BLaER1 treated with 17β-estradiol and CSF1 and Interleukin-3, amounts not matched to agents 10 nM and 100 nM (cell line): ENCODE measurements at regions not wholly inside any gene's neighbourhood (a gene's known extent, or its start where the extent isn't known, plus 50 kb on each side); places are given as distances from the start of the nearest gene placed in this dataset.
A peak's percentile ranks its signal among the peaks of the same experiment; 100 is the strongest.
"Not testable (repeated sequence)": the region's sequence is repeated elsewhere in the genome, so short reads cannot be mapped to it uniquely, and the experiment has no call there.

Experiments used
- H3K27ac ChIP-seq, 11 experiments: shearing (Covaris generic); formaldehyde crosslinking; 2 replicates each; pipeline ENCODE4 v1.8.1; 2022
- H3K27me3 ChIP-seq, 11 experiments: shearing (Covaris generic); formaldehyde crosslinking; 2 replicates each; pipeline ENCODE4 v1.8.1; 2022
- H3K36me3 ChIP-seq, 11 experiments: shearing (Covaris generic); formaldehyde crosslinking; 2 replicates each; pipeline ENCODE4 v1.8.1; 2022
- H3K4me1 ChIP-seq, 10 experiments: shearing (Covaris generic); formaldehyde crosslinking; 2 replicates each; pipeline ENCODE4 v1.8.1; 2022
- H3K4me2 ChIP-seq, 11 experiments: shearing (Covaris generic); formaldehyde crosslinking; 2 replicates each; pipeline ENCODE4 v1.8.1; 2022
- H3K4me3 ChIP-seq, 10 experiments: shearing (Covaris generic); formaldehyde crosslinking; 2 replicates each; pipeline ENCODE4 v1.8.1; 2022
- H3K9ac ChIP-seq, 11 experiments: shearing (Covaris generic); formaldehyde crosslinking; 2 replicates each; pipeline ENCODE4 v1.8.1; 2022
- H3K9me3 ChIP-seq, 11 experiments: shearing (Covaris generic); formaldehyde crosslinking; replicated peaks in 1 of 11; 2 replicates each; pipeline ENCODE4 v1.8.1; 2022
- H4K20me1 ChIP-seq, 11 experiments: shearing (Covaris generic); formaldehyde crosslinking; 2 replicates each; pipeline ENCODE4 v1.8.1; 2022
- Cebpa-rat ChIP-seq, 11 experiments: shearing (Covaris generic); IDR thresholded peaks; 2 replicates each; pipeline ENCODE4 v1.8.1; 2022

GRCh38 chr1:29591601-29592260 lies 355.4 kb downstream of the PTPRU start:
- no peaks in the 10 kb centered on the region; a peak in 1 of 22 replicates for H3K27me3 ChIP-seq
- no peak overlapping the region for H3K27ac ChIP-seq
- no peak for TF ChIP-seq Cebpa-rat (IDR thresholded peaks at IDR 0.05)
- peak overlapping the region; percentile 9 to 73 (median 42); a peak in 19 of 22 replicates for H3K4me2 ChIP-seq
- no peak overlapping the region for H3K4me3 ChIP-seq
- peaks cover 0 to 19% (median 0%) of the 10 kb centered on the region in 11 experiments; a peak in 4 of 22 replicates for H4K20me1 ChIP-seq
- H3K9me3 ChIP-seq = peaks cover 0 to 5% (median 0%) of the 10 kb centered on the region in 11 experiments; a peak in 2 of 22 replicates
- no peaks in the 10 kb centered on the region for H3K36me3 ChIP-seq
- H3K9ac ChIP-seq = no peak overlapping the region
- H3K4me1 ChIP-seq = peaks cover 16 to 31% (median 21%) of the 10 kb centered on the region in 10 experiments

GRCh38 chr1:29590583-29591565 lies 354.6 kb downstream of the PTPRU start:
- no peak overlapping the region for H3K9ac ChIP-seq
- TF ChIP-seq Cebpa-rat (IDR thresholded peaks at IDR 0.05) = no peak
- no peaks in the 10 kb centered on the region; a peak in 1 of 22 replicates for H3K27me3 ChIP-seq
- H3K4me1 ChIP-seq = peaks cover 16 to 31% (median 22%) of the 10 kb centered on the region in 10 experiments
- peak overlapping the region; percentile 7 to 73 (median 42); a peak in 20 of 22 replicates for H3K4me2 ChIP-seq
- H3K36me3 ChIP-seq = no peaks in the 10 kb centered on the region
- peaks cover 0 to 19% (median 0%) of the 10 kb centered on the region in 11 experiments; a peak in 4 of 22 replicates for H4K20me1 ChIP-seq
- no peak overlapping the region for H3K4me3 ChIP-seq
- peaks cover 0 to 11% (median 0%) of the 10 kb centered on the region in 11 experiments; a peak in 4 of 22 replicates for H3K9me3 ChIP-seq
- H3K27ac ChIP-seq = no peak overlapping the region

GRCh38 chr1:29589716-29590115 lies 353.4 kb downstream of the PTPRU start:
- H3K4me3 ChIP-seq, H3K4me2 ChIP-seq, H3K27ac ChIP-seq, H3K27me3 ChIP-seq, H3K36me3 ChIP-seq, H3K9ac ChIP-seq: not testable (repeated sequence)
- Histone ChIP-seq H4K20me1 (peaks cover 0 to 19% (median 0%) of the 10 kb centered on the region in 11 experiments; a peak in 4 of 22 replicates), H3K9me3 (peaks cover 0 to 11% (median 0%) of the 10 kb centered on the region in 11 experiments; a peak in 4 of 22 replicates), H3K4me1 (peaks cover 16 to 31% (median 22%) of the 10 kb centered on the region in 10 experiments)

GRCh38 chr1:29586991-29587745 lies 350.8 kb downstream of the PTPRU start:
- Histone ChIP-seq H3K4me2 (no peak overlapping the region), H3K4me1 (peaks cover 16 to 24% (median 19%) of the 10 kb centered on the region in 10 experiments), H3K36me3 (no peaks in the 10 kb centered on the region), H3K27ac (no peak overlapping the region), H3K4me3 (no peak overlapping the region), H3K9ac (no peak overlapping the region), H3K9me3 (peaks cover 0 to 11% (median 0%) of the 10 kb centered on the region in 11 experiments; a peak in 4 of 22 replicates), H3K27me3 (no peaks in the 10 kb centered on the region; a peak in 1 of 22 replicates), H4K20me1 (peaks cover 0 to 6% (median 0%) of the 10 kb centered on the region in 11 experiments; a peak in 3 of 22 replicates)
- TF ChIP-seq Cebpa-rat (IDR thresholded peaks at IDR 0.05) = no peak

- no peaks in the 10 kb centered on the region for H4K20me1 ChIP-seq
- no peak overlapping the region for H3K4me3 ChIP-seq
- peaks cover 0 to 11% (median 0%) of the 10 kb centered on the region in 11 experiments; a peak in 4 of 22 replicates for H3K9me3 ChIP-seq
- no peak overlapping the region for H3K9ac ChIP-seq
- no peak overlapping the region for H3K4me2 ChIP-seq
- H3K27ac ChIP-seq = no peak overlapping the region
- H3K4me1 ChIP-seq = peaks cover 7 to 15% (median 11%) of the 10 kb centered on the region in 10 experiments
- no peaks in the 10 kb centered on the region for H3K36me3 ChIP-seq
- no peaks in the 10 kb centered on the region for H3K27me3 ChIP-seq
- TF ChIP-seq Cebpa-rat (IDR thresholded peaks at IDR 0.05) = no peak
Observed at GRCh38 chr1:29586215-29586614, 349.9 kb downstream of the PTPRU start.

GRCh38 chr1:29585656-29586055 lies 349.3 kb downstream of the PTPRU start:
- Histone ChIP-seq H3K9me3 (peaks cover 0 to 11% (median 0%) of the 10 kb centered on the region in 11 experiments; a peak in 4 of 22 replicates), H3K36me3 (no peaks in the 10 kb centered on the region)

GRCh38 chr1:29585201-29585600 lies 348.9 kb downstream of the PTPRU start:
- H3K4me1 ChIP-seq = peaks cover 0 to 7% (median under 1%) of the 10 kb centered on the region in 10 experiments; a peak in 10 of 20 replicates

More at GRCh38 chr1:29585656-29586055, 349.3 kb downstream of the PTPRU start:
- Histone ChIP-seq H4K20me1 (no peaks in the 10 kb centered on the region), H3K4me1 (peaks cover 2 to 9% (median 5%) of the 10 kb centered on the region in 10 experiments), H3K27ac (no peak overlapping the region), H3K4me2 (no peak overlapping the region), H3K27me3 (no peaks in the 10 kb centered on the region), H3K4me3 (no peak overlapping the region), H3K9ac (no peak overlapping the region)
- TF ChIP-seq Cebpa-rat (IDR thresholded peaks at IDR 0.05) = no peak

GRCh38 chr1:29584776-29585175 lies 348.5 kb downstream of the PTPRU start:
- H3K27ac ChIP-seq = no peak overlapping the region
- H3K4me2 ChIP-seq = no peak overlapping the region
- no peak for TF ChIP-seq Cebpa-rat (IDR thresholded peaks at IDR 0.05)
- H3K9me3 ChIP-seq = peaks cover 0 to 11% (median 0%) of the 10 kb centered on the region in 11 experiments; a peak in 4 of 22 replicates
- H3K27me3 ChIP-seq = no peaks in the 10 kb centered on the region
- H3K9ac ChIP-seq = no peak overlapping the region
- H3K4me3 ChIP-seq = no peak overlapping the region
- no peaks in the 10 kb centered on the region for H4K20me1 ChIP-seq
- no peaks in the 10 kb centered on the region for H3K36me3 ChIP-seq
- peaks cover 0 to 7% (median 0%) of the 10 kb centered on the region in 10 experiments; a peak in 1 of 20 replicates for H3K4me1 ChIP-seq

More at GRCh38 chr1:29585201-29585600, 348.9 kb downstream of the PTPRU start:
- Histone ChIP-seq H3K36me3 (no peaks in the 10 kb centered on the region), H4K20me1 (no peaks in the 10 kb centered on the region), H3K27ac (no peak overlapping the region), H3K27me3 (no peaks in the 10 kb centered on the region), H3K9ac (no peak overlapping the region), H3K4me3 (no peak overlapping the region), H3K4me2 (no peak overlapping the region), H3K9me3 (peaks cover 0 to 11% (median 0%) of the 10 kb centered on the region in 11 experiments; a peak in 4 of 22 replicates)
- TF ChIP-seq Cebpa-rat (IDR thresholded peaks at IDR 0.05) = no peak
